Thyroid gland (tissue), 4 donors: ENCODE measurements at regions not wholly inside any gene's neighbourhood (a gene's known extent, or its start where the extent isn't known, plus 50 kb on each side); places are given as distances from the start of the nearest gene placed in this dataset.

Experiments
- DNase-seq, 2 donors: peaks; one replicate each; pipeline ENCODE4 v3.0.0-alpha.2; 2019
- H3K27ac ChIP-seq, 3 donors: fragments of 200-600 bp; sonication (generic); 1 replicate in 2 of 3; 2 replicates in 1 of 3; pipeline ENCODE4 v1.5.1; 2016 to 2019; ENCODE audit warnings: mild to moderate bottlenecking in 1 of 3, moderate library complexity in 1 of 3
- H3K27me3 ChIP-seq: fragments of 200-600 bp; sonication (generic); one replicate; pipeline ENCODE4 v1.5.1; 2019
- H3K36me3 ChIP-seq, 2 donors: fragments of 200-600 bp; sonication (generic); one replicate each; pipeline ENCODE4 v1.5.1; 2016 to 2019
- H3K4me1 ChIP-seq, 2 donors: fragments of 200-600 bp; sonication (generic); one replicate each; pipeline ENCODE4 v1.5.1; 2017 to 2019
- H3K4me3 ChIP-seq, 3 donors: fragments of 200-600 bp; sonication (generic); replicated peaks in 1 of 3; 1 replicate in 2 of 3; 2 replicates in 1 of 3; pipeline ENCODE4 v1.5.1; 2016; ENCODE audit warnings: mild to moderate bottlenecking in 1 of 3
- H3K9me3 ChIP-seq: fragments of 200-600 bp; sonication (generic); one replicate; pipeline ENCODE4 v1.5.1; 2017
- POLR2A ChIP-seq, 2 donors: fragments of 450-650 bp; IDR thresholded peaks; one replicate each; pipeline ENCODE4 v1.6.1; 2017; ENCODE audit warnings: antibody characterized with exemption in 2 of 2, mild to moderate bottlenecking in 2 of 2, moderate library complexity in 1 of 2
- WGBS, 2 donors: methylation state at CpG; one replicate each; pipeline ENCODE4 v1.1.5; 2017; 5-methylcytosine and 5-hydroxymethylcytosine counted together
- intact Hi-C: fragments of 100-400 bp; cut with DNase I; formaldehyde crosslinking; loops from one replicate; pipeline ENCODE4 v1.15.1; 2023
- TF ChIP-seq, protein P1 (sequence below), 6 experiments: fragments of 200-600 bp in 3 of 6; fragments of 450-650 bp in 3 of 6; sonication (generic) in 3 of 6; IDR thresholded peaks; one replicate each; pipeline ENCODE4 v1.5.1; 2016 to 2019; ENCODE audit warnings: antibody characterized with exemption in 6 of 6, mild to moderate bottlenecking in 2 of 6, inconsistent platforms in 1 of 6, moderate library complexity in 1 of 6

GRCh38 chrX:104411800-104412199, 154.2 kb upstream of the IL1RAPL2 start:
- TF ChIP-seq, protein P1, sequence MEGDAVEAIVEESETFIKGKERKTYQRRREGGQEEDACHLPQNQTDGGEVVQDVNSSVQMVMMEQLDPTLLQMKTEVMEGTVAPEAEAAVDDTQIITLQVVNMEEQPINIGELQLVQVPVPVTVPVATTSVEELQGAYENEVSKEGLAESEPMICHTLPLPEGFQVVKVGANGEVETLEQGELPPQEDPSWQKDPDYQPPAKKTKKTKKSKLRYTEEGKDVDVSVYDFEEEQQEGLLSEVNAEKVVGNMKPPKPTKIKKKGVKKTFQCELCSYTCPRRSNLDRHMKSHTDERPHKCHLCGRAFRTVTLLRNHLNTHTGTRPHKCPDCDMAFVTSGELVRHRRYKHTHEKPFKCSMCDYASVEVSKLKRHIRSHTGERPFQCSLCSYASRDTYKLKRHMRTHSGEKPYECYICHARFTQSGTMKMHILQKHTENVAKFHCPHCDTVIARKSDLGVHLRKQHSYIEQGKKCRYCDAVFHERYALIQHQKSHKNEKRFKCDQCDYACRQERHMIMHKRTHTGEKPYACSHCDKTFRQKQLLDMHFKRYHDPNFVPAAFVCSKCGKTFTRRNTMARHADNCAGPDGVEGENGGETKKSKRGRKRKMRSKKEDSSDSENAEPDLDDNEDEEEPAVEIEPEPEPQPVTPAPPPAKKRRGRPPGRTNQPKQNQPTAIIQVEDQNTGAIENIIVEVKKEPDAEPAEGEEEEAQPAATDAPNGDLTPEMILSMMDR (IDR thresholded peaks at IDR 0.05), result no peak
- TF ChIP-seq POLR2A (IDR thresholded peaks at IDR 0.05), result no peak
- peak; percentile 81 to 82 for DNase-seq
- Histone ChIP-seq H3K4me1 (no peaks in the 10 kb centered on the region), H3K9me3 (no peaks in the 10 kb centered on the region), H3K4me3 (no peak overlapping the region), H3K36me3 (no peaks in the 10 kb centered on the region), H3K27me3 (no peaks in the 10 kb centered on the region), H3K27ac (no peak overlapping the region)
- WGBS, 2 donors, result 36% methylated on average over 3 of the region's 3 CpGs; no CpG with 5 or more reads in 1 of the 2 donors
- intact Hi-C loops, result no loop called here

GRCh38 chrX:104400387-104400786, 145.7 kb upstream of the ESX1 start:
- TF ChIP-seq, protein P1 (IDR thresholded peaks at IDR 0.05), result no peak
- no peak for TF ChIP-seq POLR2A (IDR thresholded peaks at IDR 0.05)
- WGBS, 2 donors, result 85 to 94% methylated on average over 1 of the region's 1 CpG
- H3K36me3 ChIP-seq, result no peaks in the 10 kb centered on the region

GRCh38 chrX:104392350-104392749, 137.6 kb upstream of the ESX1 start:
- no peaks in the 10 kb centered on the region for H3K36me3 ChIP-seq
- TF ChIP-seq, protein P1 (IDR thresholded peaks at IDR 0.05), result no peak
- TF ChIP-seq POLR2A (IDR thresholded peaks at IDR 0.05), result no peak
- no peak for DNase-seq
- H3K27me3 ChIP-seq, result no peaks in the 10 kb centered on the region
- 80 to 90% methylated on average over 4 of the region's 4 CpGs for WGBS, 2 donors
- no peak overlapping the region for H3K27ac ChIP-seq
- no peak overlapping the region for H3K4me3 ChIP-seq
- intact Hi-C loops, result no loop called here
- no peaks in the 10 kb centered on the region for H3K4me1 ChIP-seq
- H3K9me3 ChIP-seq, result no peaks in the 10 kb centered on the region

More at GRCh38 chrX:104400387-104400786, 145.7 kb upstream of the ESX1 start:
- no peaks in the 10 kb centered on the region for H3K4me1 ChIP-seq
- H3K27ac ChIP-seq, result no peak overlapping the region
- no peaks in the 10 kb centered on the region for H3K9me3 ChIP-seq
- no peak for DNase-seq
- intact Hi-C loops, result no loop called here
- no peaks in the 10 kb centered on the region for H3K27me3 ChIP-seq
- H3K4me3 ChIP-seq, result no peak overlapping the region

GRCh38 chrX:104391906-104392305, 137.2 kb upstream of the ESX1 start:
- no peaks in the 10 kb centered on the region for H3K4me1 ChIP-seq
- no peak for TF ChIP-seq POLR2A (IDR thresholded peaks at IDR 0.05)
- TF ChIP-seq, protein P1 (IDR thresholded peaks at IDR 0.05), result no peak
- no peaks in the 10 kb centered on the region for H3K27me3 ChIP-seq
- no peaks in the 10 kb centered on the region for H3K9me3 ChIP-seq
- H3K36me3 ChIP-seq, result no peaks in the 10 kb centered on the region
- H3K4me3 ChIP-seq, result no peak overlapping the region
- H3K27ac ChIP-seq, result no peak overlapping the region
- intact Hi-C loops, result no loop called here
- DNase-seq, result no peak
- 38 to 65% methylated on average over 4 of the region's 4 CpGs for WGBS, 2 donors

- TF ChIP-seq, protein P1 (IDR thresholded peaks at IDR 0.05), result no peak
- no peak for TF ChIP-seq POLR2A (IDR thresholded peaks at IDR 0.05)
- Histone ChIP-seq H3K4me1 (no peaks in the 10 kb centered on the region), H3K4me3 (no peak overlapping the region), H3K27ac (no peak overlapping the region), H3K36me3 (no peaks in the 10 kb centered on the region), H3K9me3 (no peaks in the 10 kb centered on the region), H3K27me3 (no peaks in the 10 kb centered on the region)
- intact Hi-C loops, result no loop called here
- 89 to 100% methylated on average over 2 of the region's 2 CpGs for WGBS, 2 donors
- DNase-seq, result no peak
These were observed 122.2 kb upstream of the ESX1 start for GRCh38 chrX:104376937-104377336.
